ENCODE measurements at regions not wholly inside any gene's neighbourhood (a gene's known extent, or its start where the extent isn't known, plus 50 kb on each side); places are given as distances from the start of the nearest gene placed in this dataset.

- Mint-ChIP-seq H3K27ac (no peak overlapping the region), H3K4me1 (ENCODE audit: low read depth) (peaks cover 16% of the 10 kb centered on the region), H3K36me3 (ENCODE audit: low read depth) (peaks cover 9% of the 10 kb centered on the region), H3K4me3 (no peak overlapping the region), H3K9me3 (peaks cover 9% of the 10 kb centered on the region), H3K27me3 (no peaks in the 10 kb centered on the region)
- CTCF ChIA-PET, result interaction anchor here (1.4 kb wide), 1 partner anchor 41 kb away, joined by 3 read pairs; no protein-coding TSS in a partner anchor
- ATAC-seq (no peak), DNase-seq (no peak)
- intact Hi-C loops (cut with micrococcal nuclease), result no loop called here
- POLR2A ChIA-PET, result interaction anchor here (0.9 kb wide), 1 partner anchor 27 kb away, joined by 3 read pairs; no protein-coding TSS in a partner anchor
- TF ChIP-seq CTCF (IDR thresholded peaks at IDR 0.05), result no peak
Observed at GRCh38 chr2:43088143-43089073, 138.0 kb downstream of the ZFP36L2 start.

GRCh38 chr2:43087413-43087812 lies 139.0 kb downstream of the ZFP36L2 start:
- Mint-ChIP-seq H3K27ac (no peak overlapping the region), H3K4me1 (ENCODE audit: low read depth) (peaks cover 16% of the 10 kb centered on the region), H3K9me3 (peaks cover 9% of the 10 kb centered on the region), H3K27me3 (no peaks in the 10 kb centered on the region), H3K36me3 (ENCODE audit: low read depth) (peaks cover 6% of the 10 kb centered on the region), H3K4me3 (no peak overlapping the region)
- CTCF ChIA-PET, result no interaction called here
- no peak for TF ChIP-seq CTCF (IDR thresholded peaks at IDR 0.05)
- intact Hi-C loops (cut with micrococcal nuclease), result no loop called here
- POLR2A ChIA-PET, result no interaction called here
- ATAC-seq (no peak), DNase-seq (no peak)

- Mint-ChIP-seq H3K36me3 (ENCODE audit: low read depth) (peaks cover 6% of the 10 kb centered on the region), H3K4me3 (no peak overlapping the region), H3K9me3 (peaks cover 9% of the 10 kb centered on the region), H3K27me3 (no peaks in the 10 kb centered on the region), H3K27ac (no peak overlapping the region), H3K4me1 (ENCODE audit: low read depth) (peaks cover 18% of the 10 kb centered on the region)
- POLR2A ChIA-PET, result no interaction called here
- CTCF ChIA-PET, result no interaction called here
- ATAC-seq (no peak), DNase-seq (no peak)
- no peak for TF ChIP-seq CTCF (IDR thresholded peaks at IDR 0.05)
- intact Hi-C loops (cut with micrococcal nuclease), result no loop called here
Observed at GRCh38 chr2:43086451-43087221, 139.8 kb downstream of the ZFP36L2 start.

GRCh38 chr2:43085929-43086328 lies 140.5 kb downstream of the ZFP36L2 start:
- Mint-ChIP-seq H3K9me3 (peaks cover 9% of the 10 kb centered on the region), H3K27ac (no peak overlapping the region), H3K36me3 (ENCODE audit: low read depth) (peaks cover 6% of the 10 kb centered on the region), H3K4me3 (no peak overlapping the region), H3K4me1 (ENCODE audit: low read depth) (peaks cover 18% of the 10 kb centered on the region), H3K27me3 (no peaks in the 10 kb centered on the region)
- intact Hi-C loops (cut with micrococcal nuclease), result no loop called here
- ATAC-seq (no peak), DNase-seq (no peak)
- POLR2A ChIA-PET, result no interaction called here
- no peak for TF ChIP-seq CTCF (IDR thresholded peaks at IDR 0.05)
- CTCF ChIA-PET, result no interaction called here

- intact Hi-C loops (cut with micrococcal nuclease), result no loop called here
- Mint-ChIP-seq H3K36me3 (ENCODE audit: low read depth) (peaks cover 3% of the 10 kb centered on the region), H3K27ac (no peak overlapping the region), H3K4me3 (no peak overlapping the region), H3K9me3 (peaks cover 5% of the 10 kb centered on the region), H3K27me3 (no peaks in the 10 kb centered on the region), H3K4me1 (ENCODE audit: low read depth) (peaks cover 18% of the 10 kb centered on the region)
- ChIA-PET CTCF (no interaction called here), POLR2A (no interaction called here)
- ATAC-seq (no peak), DNase-seq (no peak)
- TF ChIP-seq CTCF (IDR thresholded peaks at IDR 0.05), result no peak
Observed at GRCh38 chr2:43085505-43085904, 140.9 kb downstream of the ZFP36L2 start.

Data from activated CD8-positive, alpha-beta T cell treated with anti-CD3 and anti-CD28 coated beads for 36 hours (primary cell).